PFSK-1 (cell line): ENCODE measurements at regions not wholly inside any gene's neighbourhood (a gene's known extent, or its start where the extent isn't known, plus 50 kb on each side); places are given as distances from the start of the nearest gene placed in this dataset.

Experiments
- FOXP2 ChIP-seq: optimal IDR thresholded peaks from 2 replicates; pipeline ENCODE3; 2011; ENCODE audit warnings: borderline replicate concordance, control low read depth, inconsistent platforms; ENCODE audit not compliant: insufficient read depth; ENCODE audit errors: extremely low read length, extremely low read depth
- POLR2AphosphoS5 ChIP-seq: IDR thresholded peaks from 2 replicates; pipeline ENCODE4 v1.6.1; 2012; ENCODE audit warnings: low read depth, mild to moderate bottlenecking, control low read depth, low read length, moderate library complexity
- SIN3A ChIP-seq: IDR thresholded peaks from 2 replicates; pipeline ENCODE4 v1.6.1; 2012; ENCODE audit warnings: mild to moderate bottlenecking, low read length, moderate library complexity, borderline replicate concordance; ENCODE audit not compliant: insufficient read depth
- TAF1 ChIP-seq: IDR thresholded peaks from 2 replicates; pipeline ENCODE4 v1.6.1; 2012; ENCODE audit warnings: low read length, control low read depth, borderline replicate concordance; ENCODE audit not compliant: insufficient read depth
- TF ChIP-seq, protein P1 (sequence below), 2 experiments: IDR thresholded peaks; 2 replicates each; pipeline versions ENCODE4 v1.6.1 to v1.8.0; 2011 to 2012; ENCODE audit warnings: low read depth in 2 of 2, low read length in 2 of 2, control low read depth in 1 of 2, inconsistent platforms in 1 of 2, mild to moderate bottlenecking in 1 of 2, moderate library complexity in 1 of 2; ENCODE audit not compliant: insufficient read depth in 1 of 2

- TF ChIP-seq FOXP2 (no peak), POLR2AphosphoS5 (peak; percentile 45; the same call in 1 of the 2 replicates)
- TF ChIP-seq, protein P1, sequence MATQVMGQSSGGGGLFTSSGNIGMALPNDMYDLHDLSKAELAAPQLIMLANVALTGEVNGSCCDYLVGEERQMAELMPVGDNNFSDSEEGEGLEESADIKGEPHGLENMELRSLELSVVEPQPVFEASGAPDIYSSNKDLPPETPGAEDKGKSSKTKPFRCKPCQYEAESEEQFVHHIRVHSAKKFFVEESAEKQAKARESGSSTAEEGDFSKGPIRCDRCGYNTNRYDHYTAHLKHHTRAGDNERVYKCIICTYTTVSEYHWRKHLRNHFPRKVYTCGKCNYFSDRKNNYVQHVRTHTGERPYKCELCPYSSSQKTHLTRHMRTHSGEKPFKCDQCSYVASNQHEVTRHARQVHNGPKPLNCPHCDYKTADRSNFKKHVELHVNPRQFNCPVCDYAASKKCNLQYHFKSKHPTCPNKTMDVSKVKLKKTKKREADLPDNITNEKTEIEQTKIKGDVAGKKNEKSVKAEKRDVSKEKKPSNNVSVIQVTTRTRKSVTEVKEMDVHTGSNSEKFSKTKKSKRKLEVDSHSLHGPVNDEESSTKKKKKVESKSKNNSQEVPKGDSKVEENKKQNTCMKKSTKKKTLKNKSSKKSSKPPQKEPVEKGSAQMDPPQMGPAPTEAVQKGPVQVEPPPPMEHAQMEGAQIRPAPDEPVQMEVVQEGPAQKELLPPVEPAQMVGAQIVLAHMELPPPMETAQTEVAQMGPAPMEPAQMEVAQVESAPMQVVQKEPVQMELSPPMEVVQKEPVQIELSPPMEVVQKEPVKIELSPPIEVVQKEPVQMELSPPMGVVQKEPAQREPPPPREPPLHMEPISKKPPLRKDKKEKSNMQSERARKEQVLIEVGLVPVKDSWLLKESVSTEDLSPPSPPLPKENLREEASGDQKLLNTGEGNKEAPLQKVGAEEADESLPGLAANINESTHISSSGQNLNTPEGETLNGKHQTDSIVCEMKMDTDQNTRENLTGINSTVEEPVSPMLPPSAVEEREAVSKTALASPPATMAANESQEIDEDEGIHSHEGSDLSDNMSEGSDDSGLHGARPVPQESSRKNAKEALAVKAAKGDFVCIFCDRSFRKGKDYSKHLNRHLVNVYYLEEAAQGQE (IDR thresholded peaks at IDR 0.05; ENCODE audit: insufficient read depth in 1 of 2, low read depth in 2 of 2, low read length in 2 of 2), result peak; percentile 15 to 45; a peak in 1 of 4 replicates
These were observed 179.4 kb downstream of the ETS1 start for GRCh38 chr11:128407962-128408361.

- TF ChIP-seq TAF1 (peak; percentile 18; the same call in 1 of the 2 replicates), FOXP2 (no peak), POLR2AphosphoS5 (no peak), SIN3A (no peak)
- TF ChIP-seq, protein P1 (IDR thresholded peaks at IDR 0.05; ENCODE audit: insufficient read depth in 1 of 2, low read depth in 2 of 2, low read length in 2 of 2), result 0 out of 4 replicates have a peak, but pooled peaks of 1 of the 2 experiments have one; percentile 10
These were observed 181.4 kb downstream of the ETS1 start for GRCh38 chr11:128405714-128406662.

DNA sequence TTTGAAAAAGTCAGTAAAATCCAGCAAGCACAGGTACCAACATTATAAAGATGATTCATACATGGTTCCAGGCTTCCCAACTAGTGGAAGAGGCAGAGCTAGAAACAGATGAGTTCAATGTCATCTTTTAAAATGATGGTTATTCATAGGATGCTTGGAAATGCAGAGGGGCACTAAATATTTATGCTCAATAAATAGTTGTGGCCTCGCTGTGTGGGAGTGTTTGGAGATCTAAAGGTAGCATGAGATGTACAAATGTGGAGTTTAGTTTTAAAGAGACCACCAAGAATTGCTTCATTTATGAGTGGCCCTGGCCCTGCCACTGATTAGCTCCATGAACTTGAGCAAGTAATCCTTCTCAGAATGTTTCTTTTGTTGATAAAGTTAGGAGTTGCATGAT, 182.2 kb downstream of the ETS1 start:
- TF ChIP-seq, protein P1 (IDR thresholded peaks at IDR 0.05; ENCODE audit: insufficient read depth in 1 of 2, low read depth in 2 of 2, low read length in 2 of 2), result no peak
- TF ChIP-seq FOXP2, result no peak
- no peak for TF ChIP-seq SIN3A
- no peak for TF ChIP-seq POLR2AphosphoS5
- TF ChIP-seq TAF1, result no peak

DNA sequence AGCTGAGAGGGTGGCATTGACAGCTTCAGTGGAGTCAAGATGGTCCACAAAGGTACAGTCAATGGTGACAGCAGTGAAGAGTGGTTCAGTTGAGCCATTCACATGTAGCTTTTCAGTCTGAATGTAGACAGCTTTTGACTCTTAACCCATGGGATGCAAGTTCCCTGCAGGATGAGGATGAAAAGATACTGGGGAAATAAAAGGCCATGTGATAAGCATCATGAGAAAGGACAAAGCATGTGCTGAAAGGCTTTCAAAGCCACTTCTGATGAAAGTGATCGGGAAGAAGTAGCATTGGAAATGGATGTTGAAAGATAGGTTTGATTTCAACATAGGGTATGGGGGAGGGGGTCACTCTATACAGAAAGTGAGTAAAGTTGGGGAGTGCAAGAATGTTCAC, 182.9 kb downstream of the ETS1 start:
- TF ChIP-seq FOXP2 (no peak), SIN3A (no peak), POLR2AphosphoS5 (no peak), TAF1 (no peak)
- TF ChIP-seq, protein P1 (IDR thresholded peaks at IDR 0.05; ENCODE audit: insufficient read depth in 1 of 2, low read depth in 2 of 2, low read length in 2 of 2), result no peak
